ENCODE measurements at regions not wholly inside any gene's neighbourhood (a gene's known extent, or its start where the extent isn't known, plus 50 kb on each side); places are given as distances from the start of the nearest gene placed in this dataset.

GRCh38 chr2:125330133-125330532, 1305.0 kb downstream of the CNTNAP5 start:
- no peak for TF ChIP-seq CTCF (IDR thresholded peaks at IDR 0.05)
- no peak for TF ChIP-seq POLR2AphosphoS5 (IDR thresholded peaks at IDR 0.05; ENCODE audit: insufficient read depth in 1 of 2, low read depth in 1 of 2)
- TF ChIP-seq POLR2A (IDR thresholded peaks at IDR 0.05): no peak
